ENCODE measurements at regions not wholly inside any gene's neighbourhood (a gene's known extent, or its start where the extent isn't known, plus 50 kb on each side); places are given as distances from the start of the nearest gene placed in this dataset.

GRCh38 chr4:140300271-140300970, 73.0 kb upstream of the SCOC start:
- TF ChIP-seq CTCF (IDR thresholded peaks at IDR 0.05) = no peak
- no peak for TF ChIP-seq POLR2A (IDR thresholded peaks at IDR 0.05)
